PC-3 (cell line): ENCODE measurements at regions not wholly inside any gene's neighbourhood (a gene's known extent, or its start where the extent isn't known, plus 50 kb on each side); places are given as distances from the start of the nearest gene placed in this dataset.

Source experiments
- ATAC-seq: fragments of 200-7000 bp; cut with Tn5 transposase; 2 replicates; pipeline ENCODE4 v1.9.1; 2020; ENCODE audit warnings: mild to moderate bottlenecking, moderate library complexity
- BruUV-seq: library from RNA; stranded (reverse); fragments of 400-500 nt; replicated peaks from 2 replicates; lab custom pipeline; 2021; lab: Mats Ljungman, UMichigan
- CTCF ChIA-PET: fragments of 300-600 bp; sonication (Branson Sonifier 250); formaldehyde crosslinking; loops from one replicate; lab custom pipeline; 2022; ENCODE audit warnings: antibody characterized with exemption; lab: Charles Lee
- POLR2A ChIA-PET: fragments of 300-600 bp; sonication (Branson Sonifier 250); formaldehyde crosslinking; loops from one replicate; lab custom pipeline; 2022; ENCODE audit warnings: antibody characterized with exemption; ENCODE audit not compliant: unreplicated experiment; lab: Charles Lee
- DNase-seq: peaks from one replicate; pipeline ENCODE4 v3.0.0-alpha.2; 2015
- H2AFZ ChIP-seq: fragments of 300-600 bp; sonication (generic); 2 replicates; pipeline ENCODE4 v1.6.0; 2016; ENCODE audit warnings: antibody characterized with exemption, low read length
- H3F3A ChIP-seq: fragments of 300-600 bp; sonication (generic); one replicate; pipeline ENCODE4 v1.6.0; 2017; ENCODE audit warnings: antibody characterized with exemption, low read length, control low read depth, mild to moderate bottlenecking; ENCODE audit not compliant: unreplicated experiment
- H3K27ac ChIP-seq: fragments of 300-600 bp; sonication (generic); 2 replicates; pipeline ENCODE4 v1.5.1; 2016; ENCODE audit warnings: mild to moderate bottlenecking, low read length
- H3K27me3 ChIP-seq: fragments of 300-600 bp; sonication (generic); 2 replicates; pipeline ENCODE4 v1.6.1; 2016; ENCODE audit warnings: low read length, mixed read lengths
- H3K36me3 ChIP-seq: fragments of 300-600 bp; sonication (generic); 2 replicates; pipeline ENCODE4 v1.6.1; 2016; ENCODE audit warnings: low read depth, mixed run types, low read length, mixed read lengths
- H3K4me1 ChIP-seq: fragments of 300-600 bp; sonication (generic); 2 replicates; pipeline ENCODE4 v1.5.1; 2016; ENCODE audit warnings: low read length; ENCODE audit not compliant: insufficient read depth
- H3K4me2 ChIP-seq: fragments of 300-600 bp; sonication (generic); 2 replicates; pipeline ENCODE4 v1.6.0; 2016; ENCODE audit warnings: low read length
- H3K4me3 ChIP-seq: fragments of 300-600 bp; sonication (generic); 2 replicates; pipeline ENCODE4 v1.5.1; 2016; ENCODE audit warnings: mild to moderate bottlenecking, low read length, mixed read lengths
- H3K79me2 ChIP-seq: fragments of 300-600 bp; sonication (generic); 2 replicates; pipeline ENCODE4 v1.6.1; 2017; ENCODE audit warnings: low read length, mixed read lengths
- H3K9ac ChIP-seq: fragments of 300-600 bp; sonication (generic); 2 replicates; pipeline ENCODE4 v1.6.0; 2016; ENCODE audit warnings: mild to moderate bottlenecking, low read length
- H3K9me2 ChIP-seq: fragments of 300-600 bp; sonication (generic); replicated peaks from 2 replicates; pipeline ENCODE4 v1.6.1; 2016; ENCODE audit warnings: mixed run types, low read length, mixed read lengths
- H3K9me3 ChIP-seq: fragments of 300-600 bp; sonication (generic); 2 replicates; pipeline ENCODE4 v1.6.1; 2016; ENCODE audit warnings: low read length, mixed read lengths
- H4K20me1 ChIP-seq: fragments of 300-600 bp; sonication (generic); 2 replicates; pipeline ENCODE4 v1.6.1; 2016; ENCODE audit warnings: low read length, mixed read lengths
- CTCF ChIP-seq: fragments of 300-600 bp; sonication (generic); conservative IDR thresholded peaks from 2 replicates; pipeline ENCODE4 v1.5.1; 2017; ENCODE audit warnings: antibody characterized with exemption, low read depth, mild to moderate bottlenecking, low read length
- EZH2 ChIP-seq: fragments of 300-600 bp; sonication (generic); IDR thresholded peaks from one replicate; pipeline ENCODE4 v1.6.1; 2017; ENCODE audit warnings: antibody characterized with exemption, mild to moderate bottlenecking, low read length; ENCODE audit not compliant: unreplicated experiment
- EZH2phosphoT487 ChIP-seq: fragments of 300-600 bp; sonication (generic); IDR thresholded peaks from 2 replicates; pipeline ENCODE4 v1.6.1; 2018; ENCODE audit warnings: mild to moderate bottlenecking, antibody characterized with exemption, low read length, borderline replicate concordance
- intact Hi-C: fragments of 100-400 bp; cut with micrococcal nuclease; formaldehyde crosslinking; loops from 2 replicates; pipeline ENCODE4 v1.9.0; 2023

GRCh38 chr3:103499132-103499900, 1064.5 kb downstream of the ZPLD1 start:
- no peak for DNase-seq
- ChIA-PET POLR2A (no interaction called here), CTCF (no interaction called here)
- TF ChIP-seq EZH2 (no peak), CTCF (no peak), EZH2phosphoT487 (no peak)
- Histone ChIP-seq H3K9me2 (no peaks in the 10 kb centered on the region), H3K27me3 (peaks cover 7% of the 10 kb centered on the region; the same call in 1 of the 2 replicates), H3K36me3 (no peaks in the 10 kb centered on the region), H3K9me3 (0 out of 2 replicates have a peak, but pooled peaks cover 3% of the 10 kb centered on the region), H3F3A (no peaks in the 10 kb centered on the region), H3K4me2 (no peak overlapping the region), H2AFZ (no peak overlapping the region), H3K9ac (no peak overlapping the region), H3K27ac (no peak overlapping the region), H3K79me2 (no peaks in the 10 kb centered on the region), H4K20me1 (no peaks in the 10 kb centered on the region), H3K4me3 (no peak overlapping the region), H3K4me1 (no peaks in the 10 kb centered on the region)
- ATAC-seq: no peak
- intact Hi-C loops: no loop called here
- no TSS peak for BruUV-seq

GRCh38 chr3:103499967-103500366, 1065.2 kb downstream of the ZPLD1 start:
- ChIA-PET CTCF (no interaction called here), POLR2A (no interaction called here)
- H3K4me1 ChIP-seq: no peaks in the 10 kb centered on the region
- intact Hi-C loops: no loop called here
- H3F3A ChIP-seq: no peaks in the 10 kb centered on the region
- no peak for ATAC-seq
- H3K4me2 ChIP-seq: no peak overlapping the region
- H3K9me3 ChIP-seq: 0 out of 2 replicates have a peak, but pooled peaks cover 5% of the 10 kb centered on the region
- peaks cover 7% of the 10 kb centered on the region; the same call in 1 of the 2 replicates for H3K27me3 ChIP-seq
- no peaks in the 10 kb centered on the region for H3K36me3 ChIP-seq
- DNase-seq: no peak
- H3K9ac ChIP-seq: no peak overlapping the region
- no peak overlapping the region for H3K4me3 ChIP-seq
- no peak overlapping the region for H2AFZ ChIP-seq
- no peaks in the 10 kb centered on the region for H3K79me2 ChIP-seq
- TF ChIP-seq EZH2phosphoT487: no peak
- TF ChIP-seq EZH2: no peak
- H4K20me1 ChIP-seq: no peaks in the 10 kb centered on the region
- no peak overlapping the region for H3K27ac ChIP-seq
- no peaks in the 10 kb centered on the region for H3K9me2 ChIP-seq
- no TSS peak for BruUV-seq

- ChIA-PET POLR2A (no interaction called here), CTCF (no interaction called here)
- H3K4me2 ChIP-seq: no peak overlapping the region
- H3K9me2 ChIP-seq: no peaks in the 10 kb centered on the region
- no peaks in the 10 kb centered on the region for H3K79me2 ChIP-seq
- no peak overlapping the region for H2AFZ ChIP-seq
- no peak overlapping the region for H3K27ac ChIP-seq
- DNase-seq: no peak
- H3K9ac ChIP-seq: no peak overlapping the region
- H3K27me3 ChIP-seq: no peaks in the 10 kb centered on the region
- H3K9me3 ChIP-seq: no peaks in the 10 kb centered on the region
- no TSS peak for BruUV-seq
- H3F3A ChIP-seq: no peaks in the 10 kb centered on the region
- no peaks in the 10 kb centered on the region for H3K4me1 ChIP-seq
- no peaks in the 10 kb centered on the region for H3K36me3 ChIP-seq
- no peak for ATAC-seq
- H4K20me1 ChIP-seq: no peaks in the 10 kb centered on the region
- TF ChIP-seq CTCF (no peak), EZH2 (no peak), EZH2phosphoT487 (no peak)
- intact Hi-C loops: no loop called here
- no peak overlapping the region for H3K4me3 ChIP-seq
Measured at GRCh38 chr3:103510760-103511159, 1075.9 kb downstream of the ZPLD1 start.
